CD4-positive, CD25-positive, alpha-beta regulatory T cell (primary cell): ENCODE measurements at regions not wholly inside any gene's neighbourhood (a gene's known extent, or its start where the extent isn't known, plus 50 kb on each side); places are given as distances from the start of the nearest gene placed in this dataset.
A peak's percentile ranks its signal among the peaks of the same experiment; 100 is the strongest.
"Not testable (repeated sequence)": the region's sequence is repeated elsewhere in the genome, so short reads cannot be mapped to it uniquely, and the experiment has no call there.

Experiments used
- ATAC-seq, 2 donors: fragments of 150-1000 bp; cut with Tn5 transposase; one replicate each; pipeline ENCODE4 v1.10.0; 2021; ENCODE audit warnings: low read depth in 2 of 2, moderate number of reproducible peaks in 2 of 2, moderate library complexity in 1 of 2
- DNase-seq, 3 donors: peaks; one replicate each; pipeline versions ENCODE4 v3.0.0 to v3.0.0-alpha.2; 2012 to 2022; ENCODE audit warnings: mixed read lengths in 1 of 3
- H3K27ac ChIP-seq: one replicate; pipeline ENCODE4 v1.7.0; 2013; ENCODE audit warnings: mild to moderate bottlenecking, low read length; ENCODE audit not compliant: insufficient read depth, poor library complexity, severe bottlenecking
- H3K27me3 ChIP-seq: one replicate; pipeline ENCODE4 v1.7.0; 2013; ENCODE audit warnings: low read length; ENCODE audit not compliant: control insufficient read depth, insufficient read depth
- H3K36me3 ChIP-seq: one replicate; pipeline ENCODE4 v1.7.0; 2013; ENCODE audit warnings: mild to moderate bottlenecking, low read length, moderate library complexity; ENCODE audit not compliant: control insufficient read depth, insufficient read depth
- H3K4me1 ChIP-seq: 2 replicates; pipeline ENCODE4 v1.7.0; 2013; ENCODE audit warnings: mild to moderate bottlenecking, low read length; ENCODE audit not compliant: insufficient read depth, control insufficient read depth, poor library complexity, severe bottlenecking
- H3K4me3 ChIP-seq: one replicate; pipeline ENCODE4 v1.7.0; 2013; ENCODE audit warnings: low read depth, mild to moderate bottlenecking, low read length, moderate library complexity
- H3K9me3 ChIP-seq, 2 experiments: 1 replicate in 1 of 2; 2 replicates in 1 of 2; pipeline ENCODE4 v1.7.0; 2013; ENCODE audit warnings: low read length in 2 of 2, mild to moderate bottlenecking in 1 of 2, moderate library complexity in 1 of 2; ENCODE audit not compliant: control insufficient read depth in 2 of 2
- H3K27ac Mint-ChIP-seq, 3 donors: one replicate each; pipeline ENCODE4 v1.8.0; 2020 to 2022; ENCODE audit warnings: mild to moderate bottlenecking in 3 of 3, mixed read lengths in 3 of 3, moderate library complexity in 2 of 3
- H3K27me3 Mint-ChIP-seq: one replicate; pipeline ENCODE4 v1.8.0; 2022; ENCODE audit warnings: mild to moderate bottlenecking, mixed read lengths
- H3K36me3 Mint-ChIP-seq: one replicate; pipeline ENCODE4 v1.8.0; 2020; ENCODE audit warnings: mixed read lengths
- H3K4me1 Mint-ChIP-seq, 4 donors: one replicate each; pipeline ENCODE4 v1.8.0; 2020 to 2022; ENCODE audit warnings: mixed read lengths in 4 of 4, mild to moderate bottlenecking in 1 of 4
- H3K4me3 Mint-ChIP-seq, 4 donors: one replicate each; pipeline ENCODE4 v1.8.0; 2020 to 2022; ENCODE audit warnings: mild to moderate bottlenecking in 4 of 4, mixed read lengths in 4 of 4, moderate library complexity in 3 of 4
- H3K9me3 Mint-ChIP-seq, 7 donors: one replicate each; pipeline ENCODE4 v1.8.0; 2020 to 2022; ENCODE audit warnings: mixed read lengths in 7 of 7, mild to moderate bottlenecking in 3 of 7, moderate library complexity in 2 of 7

- Histone ChIP-seq H3K27ac (no peak overlapping the region), H3K4me1 (peaks cover 19% of the 10 kb centered on the region), H3K9me3 (no peaks in the 10 kb centered on the region), H3K36me3 (no peaks in the 10 kb centered on the region), H3K27me3 (no peaks in the 10 kb centered on the region), H3K4me3 (peak overlapping the region; percentile 13)
- DNase-seq (peak; percentile 27 to 81 (median 52)), ATAC-seq (peak in 1 of 2 donors; percentile 73)
- Mint-ChIP-seq H3K4me3 (peak overlapping the region in 1 of 4 donors; percentile 59), H3K27me3 (peaks cover 12% of the 10 kb centered on the region), H3K9me3 (no peaks in the 10 kb centered on the region), H3K4me1 (peaks cover 9 to 20% (median 14%) of the 10 kb centered on the region in 4 donors), H3K27ac (peak overlapping the region in 1 of 3 donors; percentile 33), H3K36me3 (peaks cover 22% of the 10 kb centered on the region)
Measured at GRCh38 chr10:5283305-5284158, 81.2 kb upstream of the UCN3 start.

DNA sequence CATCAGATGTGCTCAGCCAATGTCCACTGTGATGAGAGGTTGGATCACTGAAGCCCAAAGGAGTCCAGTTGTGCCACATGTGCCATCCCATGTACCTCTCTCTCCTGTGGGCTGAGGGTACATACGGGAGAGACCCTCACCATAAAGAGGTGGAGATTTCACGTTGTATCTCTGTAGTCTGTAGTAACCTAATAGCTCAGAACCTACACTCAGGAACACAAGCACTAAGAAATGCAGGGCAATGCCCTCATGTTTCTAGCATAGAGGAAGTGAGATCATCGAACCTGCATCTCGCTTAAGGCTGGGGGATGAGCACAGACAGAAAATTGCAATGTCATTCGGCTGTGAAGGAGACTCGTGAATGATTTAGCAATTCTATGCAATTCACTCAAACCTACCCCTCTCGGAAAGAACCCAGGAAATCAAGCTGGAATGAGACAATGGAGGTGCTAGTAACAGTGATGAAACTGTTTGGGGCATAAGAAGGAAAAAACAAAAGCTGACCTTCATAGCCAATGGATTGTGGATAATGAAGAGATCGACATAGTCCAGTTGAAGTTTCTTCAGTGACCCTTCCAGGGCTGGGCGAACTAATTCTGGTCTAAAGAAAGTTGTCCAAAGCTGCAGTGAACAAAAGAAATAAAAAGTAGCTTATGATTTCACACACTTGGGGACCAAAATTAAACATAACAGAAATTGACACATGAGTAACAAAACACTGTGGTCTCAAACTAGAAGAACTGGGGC is 80.3 kb upstream of the UCN3 start:
- Mint-ChIP-seq H3K4me3 (peak overlapping the region in 1 of 4 donors; percentile 14), H3K4me1 (peaks cover 9 to 25% (median 13%) of the 10 kb centered on the region in 4 donors), H3K9me3 (peaks cover 0 to 3% (median 0%) of the 10 kb centered on the region in 7 donors), H3K27ac (peak overlapping the region in 2 of 3 donors; percentile 53 to 58), H3K36me3 (peaks cover 18% of the 10 kb centered on the region), H3K27me3 (peaks cover 12% of the 10 kb centered on the region)
- Histone ChIP-seq H3K4me3 (peak overlapping the region; percentile 33), H3K27me3 (no peaks in the 10 kb centered on the region), H3K36me3 (no peaks in the 10 kb centered on the region), H3K4me1 (peaks cover 19% of the 10 kb centered on the region), H3K27ac (no peak overlapping the region), H3K9me3 (no peaks in the 10 kb centered on the region)
- ATAC-seq (peak in 1 of 2 donors; percentile 80), DNase-seq (peak in 1 of 3 donors; percentile 89)

DNA sequence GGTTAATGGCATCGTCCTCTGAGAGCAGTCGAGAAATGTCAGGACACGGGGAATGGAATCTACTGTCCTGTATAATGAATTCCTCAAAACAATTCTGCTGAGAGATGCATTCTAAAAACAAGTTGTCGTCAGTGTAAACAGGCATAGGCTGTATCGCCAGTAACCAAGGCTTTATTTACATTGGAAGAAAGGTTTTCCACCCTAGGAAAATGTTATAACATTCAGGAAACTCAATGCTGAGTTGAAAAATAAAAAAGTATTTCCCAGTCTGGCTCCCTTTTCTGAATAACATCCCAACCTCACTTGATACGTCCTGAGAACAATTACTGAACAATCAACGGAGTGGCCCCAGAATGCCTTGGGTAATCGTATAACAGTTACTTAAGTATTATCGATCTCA is 79.6 kb upstream of the UCN3 start:
- no peaks in the 10 kb centered on the region for H3K36me3 ChIP-seq
- H3K27me3 Mint-ChIP-seq: peaks cover 12% of the 10 kb centered on the region
- H3K9me3 Mint-ChIP-seq: peaks cover 0 to 3% (median 0%) of the 10 kb centered on the region in 7 donors
- H3K27me3 ChIP-seq: no peaks in the 10 kb centered on the region
- ATAC-seq (no peak), DNase-seq (no peak)
- peak overlapping the region in 1 of 3 donors; percentile 58 for H3K27ac Mint-ChIP-seq
- no peak overlapping the region for H3K27ac ChIP-seq
- H3K4me1 Mint-ChIP-seq: peaks cover 9 to 30% (median 16%) of the 10 kb centered on the region in 4 donors
- H3K4me1 ChIP-seq: peaks cover 23% of the 10 kb centered on the region
- no peaks in the 10 kb centered on the region for H3K9me3 ChIP-seq
- H3K4me3 Mint-ChIP-seq: no peak overlapping the region
- peaks cover 18% of the 10 kb centered on the region for H3K36me3 Mint-ChIP-seq
- no peak overlapping the region for H3K4me3 ChIP-seq

DNA sequence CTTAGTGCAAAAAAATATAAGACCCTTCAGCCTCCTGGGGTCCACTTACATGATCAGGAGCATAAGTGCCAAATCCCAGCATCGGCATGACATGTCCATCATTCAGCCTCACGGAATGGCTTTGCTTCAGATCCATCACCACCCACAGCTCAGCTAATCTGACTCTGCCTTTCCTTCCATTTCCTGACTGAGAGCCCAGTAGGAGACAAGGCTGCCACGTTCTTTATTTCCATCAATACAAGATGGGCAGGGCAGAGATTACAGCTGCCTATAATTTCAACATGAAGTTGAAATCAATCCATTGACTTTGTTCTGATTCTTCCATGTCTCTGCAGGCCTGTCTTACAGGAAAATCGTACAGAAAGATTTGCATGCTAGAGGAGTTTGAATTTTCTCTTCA is 76.4 kb upstream of the UCN3 start:
- Histone ChIP-seq H3K4me3 (no peak overlapping the region), H3K36me3 (no peaks in the 10 kb centered on the region), H3K9me3 (no peaks in the 10 kb centered on the region), H3K27ac (no peak overlapping the region), H3K4me1 (peaks cover 44% of the 10 kb centered on the region), H3K27me3 (no peaks in the 10 kb centered on the region)
- ATAC-seq (no peak), DNase-seq (no peak)
- H3K27me3 Mint-ChIP-seq: peaks cover 6% of the 10 kb centered on the region
- peaks cover 0 to 3% (median 0%) of the 10 kb centered on the region in 7 donors for H3K9me3 Mint-ChIP-seq
- peaks cover 12 to 57% (median 36%) of the 10 kb centered on the region in 4 donors for H3K4me1 Mint-ChIP-seq
- H3K4me3 Mint-ChIP-seq: peak overlapping the region in 1 of 4 donors; percentile 24
- H3K36me3 Mint-ChIP-seq: peaks cover 12% of the 10 kb centered on the region
- peak overlapping the region in 1 of 3 donors; percentile 95 for H3K27ac Mint-ChIP-seq

DNA sequence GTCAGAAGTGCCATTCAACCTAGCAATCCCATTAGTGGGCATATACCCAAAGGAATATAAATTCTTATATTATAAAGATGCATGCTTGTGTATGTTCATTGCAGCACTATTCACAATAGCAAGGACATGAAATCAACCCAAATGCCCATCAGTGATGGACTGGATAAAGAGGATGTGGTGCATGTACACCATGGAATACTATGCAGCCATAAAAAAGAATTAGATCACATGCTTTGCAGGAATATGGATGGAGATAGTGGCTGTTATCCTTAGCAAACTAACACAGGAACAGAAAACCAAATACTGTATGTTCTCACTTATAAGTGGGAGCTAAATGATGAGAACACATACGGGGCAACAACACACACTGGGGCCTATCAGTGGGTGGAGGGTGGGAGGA is 75.5 kb upstream of the UCN3 start:
- not testable (repeated sequence) for H3K27me3 ChIP-seq, H3K9me3 ChIP-seq, H3K27me3 Mint-ChIP-seq, ATAC-seq, H3K4me3 ChIP-seq, H3K27ac ChIP-seq, H3K36me3 ChIP-seq, H3K9me3 Mint-ChIP-seq, DNase-seq
- Mint-ChIP-seq H3K4me3 (peak overlapping the region in 1 of 4 donors; percentile 24), H3K36me3 (peaks cover 10% of the 10 kb centered on the region), H3K4me1 (peaks cover 17 to 57% (median 39%) of the 10 kb centered on the region in 4 donors), H3K27ac (peak overlapping the region in 1 of 3 donors; percentile 95)
- H3K4me1 ChIP-seq: peaks cover 44% of the 10 kb centered on the region

DNA sequence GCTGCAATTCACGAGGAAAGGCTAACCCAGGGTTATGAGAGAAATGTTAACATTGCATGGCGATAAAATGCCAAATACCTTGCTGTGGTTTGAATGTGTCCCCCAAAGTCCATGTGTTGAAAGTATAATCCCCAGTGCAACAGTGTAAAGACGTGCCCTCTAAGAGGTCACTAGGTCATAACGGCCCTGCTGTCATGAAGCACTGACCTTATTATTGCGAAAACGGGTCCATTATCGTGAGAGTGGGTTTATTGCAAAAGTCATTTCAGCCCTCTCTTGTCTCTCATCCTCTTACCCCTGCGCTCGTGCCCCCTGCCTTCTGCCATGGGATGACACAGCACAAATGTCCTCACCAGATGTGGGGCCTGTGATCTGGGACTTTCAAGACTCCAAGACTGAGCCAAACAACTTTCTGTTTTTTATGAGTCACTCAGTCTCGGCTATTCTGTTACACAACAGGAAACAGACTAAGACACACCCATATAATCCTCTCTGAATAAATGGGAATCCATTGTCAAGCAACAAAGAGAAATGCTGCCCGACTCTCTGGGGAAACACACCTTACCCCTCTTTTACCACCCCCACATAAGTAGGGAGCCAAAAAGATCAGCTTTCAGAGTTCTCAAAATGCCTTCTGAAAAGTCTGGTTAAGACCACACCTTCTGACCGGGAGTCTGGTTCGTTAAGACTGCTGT is 73.1 kb upstream of the UCN3 start:
- H3K27me3 ChIP-seq: no peaks in the 10 kb centered on the region
- Mint-ChIP-seq H3K9me3 (peaks cover 0 to 3% (median 0%) of the 10 kb centered on the region in 7 donors), H3K27ac (peak overlapping the region; percentile 90 to 98 (median 95)), H3K36me3 (peaks cover 3% of the 10 kb centered on the region), H3K27me3 (peaks cover 6% of the 10 kb centered on the region), H3K4me1 (peaks cover 14 to 73% (median 50%) of the 10 kb centered on the region in 4 donors), H3K4me3 (peak overlapping the region; percentile 87 to 98 (median 96))
- ATAC-seq (peak; percentile 78 to 81), DNase-seq (peak; percentile 55 to 92 (median 66))
- H3K9me3 ChIP-seq: no peaks in the 10 kb centered on the region
- H3K4me3 ChIP-seq: peak overlapping the region; percentile 85
- peaks cover 64% of the 10 kb centered on the region for H3K4me1 ChIP-seq
- H3K27ac ChIP-seq: peak overlapping the region; percentile 90
- no peaks in the 10 kb centered on the region for H3K36me3 ChIP-seq

GRCh38 chr10:5292196-5292735 is 72.5 kb upstream of the UCN3 start:
- peaks cover 20 to 79% (median 54%) of the 10 kb centered on the region in 4 donors for H3K4me1 Mint-ChIP-seq
- Histone ChIP-seq H3K4me3 (peak overlapping the region; percentile 85), H3K27ac (peak overlapping the region; percentile 90), H3K36me3 (no peaks in the 10 kb centered on the region), H3K27me3 (no peaks in the 10 kb centered on the region), H3K4me1 (peaks cover 67% of the 10 kb centered on the region), H3K9me3 (no peaks in the 10 kb centered on the region)
- DNase-seq: peak; percentile 22 to 92 (median 48)
- H3K4me3 Mint-ChIP-seq: peak overlapping the region; percentile 87 to 98 (median 96)
- ATAC-seq: peak in 1 of 2 donors; percentile 36
- peaks cover 0 to 3% (median 0%) of the 10 kb centered on the region in 7 donors for H3K9me3 Mint-ChIP-seq
- H3K36me3 Mint-ChIP-seq: peaks cover 3% of the 10 kb centered on the region
- H3K27me3 Mint-ChIP-seq: no peaks in the 10 kb centered on the region
- H3K27ac Mint-ChIP-seq: peak overlapping the region; percentile 90 to 98 (median 95)
